ENCODE measurements at regions not wholly inside any gene's neighbourhood (a gene's known extent, or its start where the extent isn't known, plus 50 kb on each side); places are given as distances from the start of the nearest gene placed in this dataset.

DNA sequence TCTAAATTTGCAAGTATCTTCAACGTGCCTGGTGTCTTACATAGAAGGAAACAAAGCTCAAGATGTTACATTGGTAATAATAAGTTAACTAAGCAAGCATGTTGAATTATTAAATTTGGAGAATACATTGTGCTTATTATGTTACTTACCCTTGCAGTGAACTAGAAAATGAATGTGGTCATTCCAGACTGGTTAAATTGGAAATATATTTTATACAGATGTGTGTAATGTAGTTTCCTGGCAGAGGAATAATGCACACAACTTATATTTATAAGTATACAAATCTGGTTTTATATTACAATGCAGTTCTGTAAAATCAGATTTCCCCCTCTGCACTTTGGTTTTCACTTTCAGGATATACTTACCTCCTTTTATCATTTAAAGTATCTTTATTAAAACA is 159.9 kb upstream of the SLIT2 start:
- no peak overlapping the region for H3K4me3 ChIP-seq
- DNase-seq: no peak
- H3K27me3 ChIP-seq: no peaks in the 10 kb centered on the region
- TF ChIP-seq POLR2A (IDR thresholded peaks at IDR 0.05) (no peak), CTCF (IDR thresholded peaks at IDR 0.05) (no peak)
- no peaks in the 10 kb centered on the region for H3K9me3 ChIP-seq
- no peaks in the 10 kb centered on the region for H3K36me3 ChIP-seq (ENCODE audit: low read depth, missing control alignments)
- no peaks in the 10 kb centered on the region for H3K4me1 ChIP-seq
- WGBS, 2 donors: 42 to 53% methylated on average over 1 of the region's 1 CpG
- intact Hi-C loops (cut with DNase I; ENCODE audit: low total_unique reads): no loop called here
- no peak overlapping the region for H3K27ac ChIP-seq

DNA sequence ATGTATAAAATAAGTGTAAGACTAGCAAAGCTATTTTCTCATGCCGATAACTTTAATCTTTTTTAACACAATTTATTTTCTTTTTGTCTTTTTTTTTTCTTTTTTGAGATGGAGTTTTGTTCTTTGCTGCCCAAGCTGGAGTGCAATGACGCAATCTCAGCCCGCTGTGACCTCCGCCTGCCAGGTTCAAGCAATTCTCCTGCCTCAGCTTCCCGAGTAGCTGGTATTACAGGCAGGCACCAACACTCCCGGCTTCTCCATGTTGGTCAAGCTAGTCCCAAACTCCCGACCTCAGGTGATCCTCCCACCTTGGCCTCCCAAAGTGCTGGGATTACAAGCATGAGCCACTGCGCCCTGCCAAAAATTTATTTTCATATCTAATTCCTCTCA is 164.2 kb upstream of the SLIT2 start:
- no peak for DNase-seq
- Histone ChIP-seq H3K4me1 (no peaks in the 10 kb centered on the region), H3K4me3 (no peak overlapping the region), H3K36me3 (ENCODE audit: low read depth, missing control alignments) (no peaks in the 10 kb centered on the region), H3K27me3 (no peaks in the 10 kb centered on the region), H3K9me3 (no peaks in the 10 kb centered on the region), H3K27ac (no peak overlapping the region)
- no peak for TF ChIP-seq CTCF (IDR thresholded peaks at IDR 0.05)
- no peak for TF ChIP-seq POLR2A (IDR thresholded peaks at IDR 0.05)
- intact Hi-C loops (cut with DNase I; ENCODE audit: low total_unique reads): no loop called here
- WGBS, 2 donors: 85 to 91% methylated on average over 8 of the region's 8 CpGs

DNA sequence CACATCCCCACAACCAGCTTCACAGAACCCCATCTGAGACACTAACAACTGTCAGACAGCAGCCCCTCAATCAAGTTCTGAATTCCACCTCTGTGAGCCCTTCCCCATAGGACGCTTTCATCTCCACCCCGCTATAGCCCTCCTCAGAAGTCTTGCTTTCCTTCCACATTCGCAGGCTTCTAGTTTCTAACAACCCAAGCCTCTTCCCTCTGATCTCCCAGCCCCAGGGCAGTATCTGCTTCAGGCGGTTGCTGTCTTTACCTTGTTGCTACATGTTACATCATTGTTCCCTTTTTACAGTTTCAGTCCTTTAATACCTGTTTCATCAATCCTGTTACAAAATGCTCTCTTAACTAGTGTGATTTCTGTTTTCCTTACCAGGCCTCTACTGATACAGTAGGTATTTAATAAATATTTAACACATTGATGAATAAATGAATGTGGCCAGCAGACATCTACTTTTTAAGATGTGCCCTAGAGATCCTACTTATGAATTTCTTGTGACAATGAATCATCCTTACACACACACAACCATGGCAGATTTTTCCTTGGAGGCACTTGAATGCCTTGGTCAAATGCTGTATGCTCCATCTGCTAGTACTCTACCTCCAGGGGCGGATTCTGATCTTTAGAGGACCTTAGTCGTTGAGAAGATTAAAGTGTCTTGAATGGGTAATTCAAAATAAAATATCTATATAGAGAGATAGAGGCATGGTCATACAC is 164.7 kb upstream of the SLIT2 start:
- H3K4me1 ChIP-seq: no peaks in the 10 kb centered on the region
- no peak overlapping the region for H3K27ac ChIP-seq
- no peaks in the 10 kb centered on the region for H3K36me3 ChIP-seq (ENCODE audit: low read depth, missing control alignments)
- intact Hi-C loops (cut with DNase I; ENCODE audit: low total_unique reads): no loop called here
- no peaks in the 10 kb centered on the region for H3K27me3 ChIP-seq
- H3K4me3 ChIP-seq: no peak overlapping the region
- no peak for DNase-seq
- WGBS, 2 donors: 62 to 78% methylated on average over 6 of the region's 6 CpGs
- no peak for TF ChIP-seq CTCF (IDR thresholded peaks at IDR 0.05)
- no peak for TF ChIP-seq POLR2A (IDR thresholded peaks at IDR 0.05)
- H3K9me3 ChIP-seq: no peaks in the 10 kb centered on the region

DNA sequence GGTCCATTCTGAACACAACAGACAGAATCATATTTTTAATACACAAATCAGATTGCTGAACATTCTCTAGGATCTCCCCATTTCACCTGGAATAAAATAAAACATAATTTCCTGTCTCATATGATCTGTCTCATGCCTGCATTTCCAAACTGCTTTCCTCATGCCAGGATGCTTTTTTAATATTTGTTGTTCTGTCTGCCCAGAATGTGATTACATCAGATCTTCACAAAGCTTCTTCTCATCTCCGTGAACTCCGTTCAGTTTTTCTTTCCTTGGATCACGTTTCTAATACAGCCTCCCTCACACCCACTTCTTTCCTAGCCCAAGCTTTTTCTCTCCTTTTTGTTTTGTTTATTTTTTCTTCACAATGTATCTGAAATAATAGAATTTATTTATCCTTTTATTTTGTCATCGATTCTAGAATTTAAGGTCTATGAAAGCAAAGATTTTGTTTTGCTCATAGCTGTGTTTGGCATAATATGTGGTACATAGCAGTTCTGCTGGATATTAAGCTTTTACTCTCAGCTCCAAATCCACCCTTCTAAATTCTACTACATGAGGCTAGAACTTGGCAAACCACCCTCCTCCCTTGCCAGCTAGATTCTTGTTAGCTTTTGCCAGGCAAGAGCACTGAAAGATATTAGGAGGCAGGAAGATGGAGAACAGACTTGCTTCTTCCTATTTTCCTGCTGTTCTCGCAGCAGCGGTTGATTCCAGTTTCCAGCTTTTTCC is 165.5 kb upstream of the SLIT2 start:
- Histone ChIP-seq H3K4me1 (no peaks in the 10 kb centered on the region), H3K9me3 (no peaks in the 10 kb centered on the region), H3K4me3 (no peak overlapping the region), H3K27ac (no peak overlapping the region), H3K27me3 (no peaks in the 10 kb centered on the region), H3K36me3 (ENCODE audit: low read depth, missing control alignments) (no peaks in the 10 kb centered on the region)
- intact Hi-C loops (cut with DNase I; ENCODE audit: low total_unique reads): no loop called here
- TF ChIP-seq POLR2A (IDR thresholded peaks at IDR 0.05) (no peak), CTCF (IDR thresholded peaks at IDR 0.05) (no peak)
- no peak for DNase-seq
- 58 to 76% methylated on average over 6 of the region's 6 CpGs for WGBS, 2 donors

Data from testis (tissue), 2 donors.